Panc1 (cell line): ENCODE measurements at regions not wholly inside any gene's neighbourhood (a gene's known extent, or its start where the extent isn't known, plus 50 kb on each side); places are given as distances from the start of the nearest gene placed in this dataset.

Experiments used
- CTCF ChIP-seq: fragments of 450-650 bp; IDR thresholded peaks from 2 replicates; pipeline ENCODE4 v1.5.1; 2017; ENCODE audit warnings: mild to moderate bottlenecking
- REST ChIP-seq, 2 experiments: IDR thresholded peaks; 2 replicates each; pipeline ENCODE4 v1.6.1; 2011 to 2012; ENCODE audit warnings: low read depth in 2 of 2, control low read depth in 1 of 2, low read length in 1 of 2, mild to moderate bottlenecking in 1 of 2, moderate library complexity in 1 of 2; ENCODE audit not compliant: insufficient read depth in 1 of 2

DNA sequence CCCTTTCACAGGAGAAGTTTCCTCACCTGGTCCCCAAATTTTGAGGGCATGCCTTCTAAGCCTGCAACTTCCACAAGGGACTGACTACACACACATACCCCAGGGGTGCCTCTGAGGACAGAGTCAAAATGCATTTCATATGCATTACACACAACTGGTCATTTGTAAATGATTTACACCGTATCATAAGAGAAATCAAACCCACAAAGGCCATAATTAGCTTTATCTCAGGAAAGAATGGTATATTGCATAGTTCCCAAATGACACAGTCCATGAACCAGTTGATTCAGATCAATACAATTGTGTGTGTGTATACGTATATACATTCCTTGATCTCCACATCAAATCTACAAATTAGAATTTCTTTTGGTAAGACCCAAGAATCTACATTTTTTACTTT lies 203.3 kb upstream of the PRDM1 start:
- TF ChIP-seq CTCF = no peak
- TF ChIP-seq REST (IDR thresholded peaks at IDR 0.05; ENCODE audit: insufficient read depth in 1 of 2, low read depth in 2 of 2, low read length in 1 of 2) = no peak
